GM12875 (cell line): ENCODE measurements at regions not wholly inside any gene's neighbourhood (a gene's known extent, or its start where the extent isn't known, plus 50 kb on each side); places are given as distances from the start of the nearest gene placed in this dataset.

Experiments
- H3K4me3 ChIP-seq: one replicate; pipeline ENCODE4 v1.5.1; 2011; ENCODE audit warnings: low read depth, low read length, control low read depth
- TF ChIP-seq, protein P1 (sequence below): IDR thresholded peaks from 2 replicates; pipeline ENCODE4 v1.5.1; 2011; ENCODE audit warnings: low read depth, mild to moderate bottlenecking, control low read depth, inconsistent platforms, low read length, moderate library complexity, borderline replicate concordance; ENCODE audit not compliant: insufficient read depth

DNA sequence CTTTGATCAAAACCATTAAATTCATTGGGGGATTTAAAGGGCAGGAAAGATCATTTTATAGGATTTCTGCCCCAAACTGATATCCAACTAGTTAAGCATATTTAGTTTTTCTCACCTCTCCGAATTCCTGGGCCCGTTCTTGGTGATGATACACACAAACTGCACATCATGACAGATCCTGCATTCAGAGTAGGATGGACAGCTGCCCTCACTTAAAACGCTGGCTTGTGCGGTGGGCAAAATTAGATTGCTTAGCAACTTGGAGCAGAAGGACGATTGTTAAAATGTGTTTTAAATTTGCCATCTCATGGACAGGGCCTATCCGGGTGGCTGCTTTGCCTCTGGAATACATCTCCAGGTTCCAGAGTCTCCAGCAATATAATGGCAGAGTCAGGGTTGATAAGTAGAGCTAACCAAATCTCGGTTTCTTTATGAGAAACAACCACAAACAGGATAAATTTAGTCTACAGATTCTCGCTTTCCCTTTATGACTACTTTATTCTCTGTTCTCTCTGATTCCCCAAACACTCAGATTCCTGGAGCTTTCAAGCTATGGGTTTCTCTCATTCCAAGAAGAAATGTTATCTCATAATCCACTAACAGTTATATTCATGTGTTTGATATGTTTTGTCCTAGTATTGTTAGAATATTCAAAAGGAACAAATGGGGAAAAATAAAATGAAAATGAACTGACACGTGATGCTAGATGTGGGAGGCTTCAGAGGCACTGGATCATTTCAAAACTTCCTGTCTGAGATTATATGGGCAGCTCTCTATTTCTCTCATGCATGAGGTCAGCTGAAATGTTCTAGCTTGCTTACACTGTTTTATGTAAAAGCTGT is 1014.1 kb upstream of the SEMA6D start:
- no peak overlapping the region for H3K4me3 ChIP-seq
- TF ChIP-seq, protein P1, sequence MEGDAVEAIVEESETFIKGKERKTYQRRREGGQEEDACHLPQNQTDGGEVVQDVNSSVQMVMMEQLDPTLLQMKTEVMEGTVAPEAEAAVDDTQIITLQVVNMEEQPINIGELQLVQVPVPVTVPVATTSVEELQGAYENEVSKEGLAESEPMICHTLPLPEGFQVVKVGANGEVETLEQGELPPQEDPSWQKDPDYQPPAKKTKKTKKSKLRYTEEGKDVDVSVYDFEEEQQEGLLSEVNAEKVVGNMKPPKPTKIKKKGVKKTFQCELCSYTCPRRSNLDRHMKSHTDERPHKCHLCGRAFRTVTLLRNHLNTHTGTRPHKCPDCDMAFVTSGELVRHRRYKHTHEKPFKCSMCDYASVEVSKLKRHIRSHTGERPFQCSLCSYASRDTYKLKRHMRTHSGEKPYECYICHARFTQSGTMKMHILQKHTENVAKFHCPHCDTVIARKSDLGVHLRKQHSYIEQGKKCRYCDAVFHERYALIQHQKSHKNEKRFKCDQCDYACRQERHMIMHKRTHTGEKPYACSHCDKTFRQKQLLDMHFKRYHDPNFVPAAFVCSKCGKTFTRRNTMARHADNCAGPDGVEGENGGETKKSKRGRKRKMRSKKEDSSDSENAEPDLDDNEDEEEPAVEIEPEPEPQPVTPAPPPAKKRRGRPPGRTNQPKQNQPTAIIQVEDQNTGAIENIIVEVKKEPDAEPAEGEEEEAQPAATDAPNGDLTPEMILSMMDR: no peak

- TF ChIP-seq, protein P1: no peak
- H3K4me3 ChIP-seq: no peak overlapping the region
These were observed 1013.3 kb upstream of the SEMA6D start for GRCh38 chr15:46703871-46704637.

- TF ChIP-seq, protein P1: no peak
- H3K4me3 ChIP-seq: no peak overlapping the region
These were observed 1009.9 kb upstream of the SEMA6D start for GRCh38 chr15:46707452-46707851.

DNA sequence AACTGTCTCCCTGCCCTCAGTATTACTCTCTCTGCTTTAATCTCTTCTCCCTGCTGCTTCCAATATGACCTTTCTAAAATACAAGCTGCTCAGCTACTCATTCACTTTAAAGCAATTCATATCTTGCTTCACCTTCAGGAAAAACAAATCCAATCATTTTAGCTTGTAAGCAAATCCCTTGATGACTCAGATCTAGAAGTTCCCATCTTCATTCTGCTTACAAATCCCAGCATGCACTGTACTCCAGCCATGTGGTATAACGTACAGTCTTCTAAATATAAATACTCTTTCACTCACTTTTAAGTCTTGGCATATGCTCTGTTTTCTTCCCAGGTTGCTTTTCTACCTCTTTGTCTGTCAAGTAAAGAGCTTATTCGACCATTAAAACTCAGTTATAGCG is 1009.1 kb upstream of the SEMA6D start:
- TF ChIP-seq, protein P1: no peak

GRCh38 chr15:46709460-46710083 is 1007.7 kb upstream of the SEMA6D start:
- H3K4me3 ChIP-seq: no peak overlapping the region
- TF ChIP-seq, protein P1: no peak

More for the DNA sequence above, 1009.1 kb upstream of the SEMA6D start:
- no peak overlapping the region for H3K4me3 ChIP-seq

DNA sequence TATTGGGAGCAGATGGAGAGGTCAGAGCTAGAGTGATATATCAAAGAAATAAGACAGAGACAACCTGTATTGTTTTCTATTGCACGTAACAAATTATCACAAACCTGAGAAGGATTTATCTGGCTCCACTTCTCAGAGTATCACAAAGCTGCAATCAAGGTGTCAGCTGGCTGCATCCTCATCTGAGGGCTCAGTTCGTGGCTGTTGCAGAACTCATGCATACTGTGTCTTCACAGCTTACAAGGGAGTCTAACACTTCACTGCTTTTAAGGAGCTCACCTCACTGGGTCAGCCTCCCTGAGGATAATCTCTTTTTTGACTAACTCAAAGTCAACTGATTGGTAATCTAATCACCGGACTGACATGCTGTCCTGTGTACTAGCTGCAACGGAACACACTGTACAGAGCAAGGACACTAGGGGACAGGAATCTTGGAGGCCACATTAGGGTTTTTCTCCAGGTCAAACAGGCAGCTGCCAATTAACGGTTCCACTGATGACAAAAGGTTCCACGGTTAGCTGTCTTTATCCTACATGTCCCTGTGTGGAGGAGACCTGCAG is 1006.8 kb upstream of the SEMA6D start:
- H3K4me3 ChIP-seq: no peak overlapping the region
- TF ChIP-seq, protein P1: no peak
